HG03025 (cell line): ENCODE measurements at regions not wholly inside any gene's neighbourhood (a gene's known extent, or its start where the extent isn't known, plus 50 kb on each side); places are given as distances from the start of the nearest gene placed in this dataset.

Experiments
- ATAC-seq: cut with Tn5 transposase; IDR thresholded peaks from one replicate; pipeline ENCODE4 v1.9.1; 2021; ENCODE audit warnings: mild to moderate bottlenecking, moderate library complexity; ENCODE audit not compliant: unreplicated experiment, low FRiP score

GRCh38 chr1:199297887-199298286, 659.0 kb downstream of the PTPRC start:
- ATAC-seq: no peak

- no peak for ATAC-seq
Measured at GRCh38 chr1:199298825-199299224, 660.0 kb downstream of the PTPRC start.

- ATAC-seq: no peak
Measured at GRCh38 chr1:199301472-199302217, 662.8 kb downstream of the PTPRC start.

GRCh38 chr1:199302554-199302953, 663.7 kb downstream of the PTPRC start:
- no peak for ATAC-seq

- no peak for ATAC-seq
Measured at GRCh38 chr1:199303035-199303434, 664.2 kb downstream of the PTPRC start.

GRCh38 chr1:199305053-199305452, 666.2 kb downstream of the PTPRC start:
- no peak for ATAC-seq

GRCh38 chr1:199307496-199308264, 668.8 kb downstream of the PTPRC start:
- no peak for ATAC-seq

- ATAC-seq: peak; percentile 50
Measured at GRCh38 chr1:199308349-199308846, 669.6 kb downstream of the PTPRC start.

GRCh38 chr1:199310708-199311107, 671.9 kb downstream of the PTPRC start:
- no peak for ATAC-seq

GRCh38 chr1:199311478-199312262, 672.8 kb downstream of the PTPRC start:
- no peak for ATAC-seq

- ATAC-seq: no peak
Measured at GRCh38 chr1:199312626-199313025, 673.8 kb downstream of the PTPRC start.

- ATAC-seq: no peak
Measured at GRCh38 chr1:199313444-199313843, 674.6 kb downstream of the PTPRC start.

- ATAC-seq: no peak
Measured at GRCh38 chr1:199319341-199319740, 680.5 kb downstream of the PTPRC start.

GRCh38 chr1:199322278-199322677, 683.4 kb downstream of the PTPRC start:
- ATAC-seq: no peak

GRCh38 chr1:199333180-199333579, 694.3 kb upstream of the NR5A2 start:
- ATAC-seq: no peak

GRCh38 chr1:199335496-199335895, 692.0 kb upstream of the NR5A2 start:
- no peak for ATAC-seq

- no peak for ATAC-seq
Measured at GRCh38 chr1:199336745-199337640, 690.5 kb upstream of the NR5A2 start.

GRCh38 chr1:199338760-199339159, 688.8 kb upstream of the NR5A2 start:
- ATAC-seq: no peak

- ATAC-seq: no peak
Measured at GRCh38 chr1:199352351-199352750, 675.2 kb upstream of the NR5A2 start.

GRCh38 chr1:199353906-199354305, 673.6 kb upstream of the NR5A2 start:
- ATAC-seq: no peak
